Natural killer cell (primary cell): ENCODE measurements at regions not wholly inside any gene's neighbourhood (a gene's known extent, or its start where the extent isn't known, plus 50 kb on each side); places are given as distances from the start of the nearest gene placed in this dataset.

Source experiments
- ATAC-seq, 3 donors: fragments of 150-1000 bp in 2 of 3; fragments of 200-7000 bp in 1 of 3; cut with Tn5 transposase; 1 replicate in 1 of 3; 2 replicates in 2 of 3; pipeline ENCODE4 v1.10.0; 2021; ENCODE audit warnings: mild to moderate bottlenecking in 2 of 3, moderate library complexity in 2 of 3
- DNase-seq, 2 donors: peaks; one replicate each; pipeline versions ENCODE4 v3.0.0 to v3.0.0-alpha.2; 2013 to 2021; ENCODE audit warnings: mixed read lengths in 1 of 2
- H3K27ac ChIP-seq: one replicate; pipeline ENCODE4 v1.5.1; 2013; ENCODE audit warnings: mild to moderate bottlenecking, low read length
- H3K27me3 ChIP-seq: one replicate; pipeline ENCODE4 v1.6.1; 2013; ENCODE audit warnings: low read length; ENCODE audit not compliant: control insufficient read depth, insufficient read depth
- H3K36me3 ChIP-seq: one replicate; pipeline ENCODE4 v1.6.1; 2013; ENCODE audit warnings: low read length; ENCODE audit not compliant: control insufficient read depth, insufficient read depth
- H3K4me1 ChIP-seq: one replicate; pipeline ENCODE4 v1.6.1; 2013; ENCODE audit warnings: low read length; ENCODE audit not compliant: control insufficient read depth, insufficient read depth
- H3K4me3 ChIP-seq: one replicate; pipeline ENCODE4 v1.5.1; 2013; ENCODE audit warnings: low read length
- H3K9me3 ChIP-seq: one replicate; pipeline ENCODE4 v1.6.1; 2013; ENCODE audit warnings: low read length; ENCODE audit not compliant: control insufficient read depth, insufficient read depth
- H3K27ac Mint-ChIP-seq, 2 donors: one replicate each; pipeline ENCODE4 v1.8.0; 2022; ENCODE audit warnings: mild to moderate bottlenecking in 2 of 2, mixed read lengths in 2 of 2, moderate library complexity in 1 of 2
- H3K27me3 Mint-ChIP-seq, 2 donors: one replicate each; pipeline ENCODE4 v1.8.0; 2022; ENCODE audit warnings: low read depth in 2 of 2, mixed read lengths in 2 of 2
- H3K36me3 Mint-ChIP-seq: one replicate; pipeline ENCODE4 v1.8.0; 2022; ENCODE audit warnings: mixed read lengths
- H3K4me1 Mint-ChIP-seq, 2 donors: one replicate each; pipeline ENCODE4 v1.8.0; 2022; ENCODE audit warnings: mixed read lengths in 2 of 2
- H3K4me3 Mint-ChIP-seq: one replicate; pipeline ENCODE4 v1.8.0; 2022; ENCODE audit warnings: mild to moderate bottlenecking, moderate library complexity, mixed read lengths
- H3K9me3 Mint-ChIP-seq, 2 donors: one replicate each; pipeline ENCODE4 v1.8.0; 2022; ENCODE audit warnings: mixed read lengths in 2 of 2
- WGBS: methylation state at CpG from one replicate; pipeline ENCODE4 v1.1.7; 2013; ENCODE audit warnings: missing lambda C conversion rate; ENCODE audit not compliant: insufficient coverage; 5-methylcytosine and 5-hydroxymethylcytosine counted together
- intact Hi-C: fragments of 100-400 bp; cut with micrococcal nuclease; formaldehyde crosslinking; loops from one replicate; pipeline ENCODE4 v1.14.2; 2022
- TF ChIP-seq, protein P1 (sequence below): fragments of 200-600 bp; IDR thresholded peaks from one replicate; pipeline ENCODE4 v1.8.0; 2022; ENCODE audit warnings: antibody characterized with exemption

DNA sequence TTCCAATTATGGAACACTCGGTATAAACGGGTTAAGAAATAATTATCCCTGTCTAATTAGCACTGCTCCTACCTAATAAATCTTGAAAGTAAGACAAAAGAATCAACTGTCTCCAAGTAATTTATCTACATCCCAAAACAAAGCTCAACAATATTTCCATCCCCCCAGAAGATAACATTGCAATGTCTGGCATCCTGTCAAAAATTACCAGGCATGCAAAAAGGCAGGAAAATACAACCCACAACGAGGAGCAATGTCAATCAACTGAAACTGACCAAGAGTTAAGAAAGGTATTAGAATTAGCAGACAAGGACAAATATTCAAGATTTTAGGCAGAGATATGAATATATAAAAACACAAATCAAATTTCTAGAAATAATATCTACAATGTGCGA, 84.5 kb upstream of the SVIL start:
- no peak for DNase-seq
- no peak for ATAC-seq
- H3K36me3 ChIP-seq, result no peaks in the 10 kb centered on the region
- WGBS, result 83% methylated on average over 3 of the region's 4 CpGs
- H3K4me3 ChIP-seq, result no peak overlapping the region
- intact Hi-C loops, result no loop called here
- Mint-ChIP-seq H3K9me3 (peaks cover 0 to 11% of the 10 kb centered on the region in 2 donors), H3K27me3 (no peaks in the 10 kb centered on the region), H3K36me3 (peaks cover 10% of the 10 kb centered on the region), H3K4me3 (no peak overlapping the region), H3K27ac (no peak overlapping the region), H3K4me1 (peaks cover 12 to 13% of the 10 kb centered on the region in 2 donors)
- no peaks in the 10 kb centered on the region for H3K4me1 ChIP-seq
- no peaks in the 10 kb centered on the region for H3K27me3 ChIP-seq
- TF ChIP-seq, protein P1, sequence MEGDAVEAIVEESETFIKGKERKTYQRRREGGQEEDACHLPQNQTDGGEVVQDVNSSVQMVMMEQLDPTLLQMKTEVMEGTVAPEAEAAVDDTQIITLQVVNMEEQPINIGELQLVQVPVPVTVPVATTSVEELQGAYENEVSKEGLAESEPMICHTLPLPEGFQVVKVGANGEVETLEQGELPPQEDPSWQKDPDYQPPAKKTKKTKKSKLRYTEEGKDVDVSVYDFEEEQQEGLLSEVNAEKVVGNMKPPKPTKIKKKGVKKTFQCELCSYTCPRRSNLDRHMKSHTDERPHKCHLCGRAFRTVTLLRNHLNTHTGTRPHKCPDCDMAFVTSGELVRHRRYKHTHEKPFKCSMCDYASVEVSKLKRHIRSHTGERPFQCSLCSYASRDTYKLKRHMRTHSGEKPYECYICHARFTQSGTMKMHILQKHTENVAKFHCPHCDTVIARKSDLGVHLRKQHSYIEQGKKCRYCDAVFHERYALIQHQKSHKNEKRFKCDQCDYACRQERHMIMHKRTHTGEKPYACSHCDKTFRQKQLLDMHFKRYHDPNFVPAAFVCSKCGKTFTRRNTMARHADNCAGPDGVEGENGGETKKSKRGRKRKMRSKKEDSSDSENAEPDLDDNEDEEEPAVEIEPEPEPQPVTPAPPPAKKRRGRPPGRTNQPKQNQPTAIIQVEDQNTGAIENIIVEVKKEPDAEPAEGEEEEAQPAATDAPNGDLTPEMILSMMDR, result no peak
- H3K9me3 ChIP-seq, result peaks cover 6% of the 10 kb centered on the region
- H3K27ac ChIP-seq, result no peak overlapping the region

DNA sequence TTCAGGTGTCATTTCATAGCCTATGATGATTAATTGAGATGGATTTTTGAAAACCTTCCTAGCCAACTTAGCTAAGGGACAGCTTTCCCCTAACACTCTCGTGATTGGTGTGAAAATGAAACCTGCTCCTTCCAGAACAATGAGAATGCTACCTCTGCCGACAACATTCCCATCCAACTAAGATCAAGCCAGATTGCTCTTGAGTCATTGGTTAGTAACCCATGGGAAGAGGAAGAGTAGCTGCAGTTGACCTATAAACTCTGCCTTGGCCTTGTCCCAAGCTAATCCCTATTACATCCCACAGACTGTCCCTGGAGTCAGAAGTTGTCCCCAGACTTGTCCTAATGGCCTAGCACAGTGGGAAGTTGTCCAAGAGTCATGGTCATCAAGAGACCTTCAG, 80.5 kb upstream of the SVIL start:
- Mint-ChIP-seq H3K36me3 (peaks cover 10% of the 10 kb centered on the region), H3K27me3 (no peaks in the 10 kb centered on the region), H3K9me3 (peaks cover 0 to 8% of the 10 kb centered on the region in 2 donors), H3K4me3 (no peak overlapping the region), H3K27ac (no peak overlapping the region), H3K4me1 (peaks cover 5% of the 10 kb centered on the region in 2 donors)
- Histone ChIP-seq H3K36me3 (no peaks in the 10 kb centered on the region), H3K27ac (no peak overlapping the region), H3K9me3 (peaks cover 6% of the 10 kb centered on the region), H3K4me1 (no peaks in the 10 kb centered on the region), H3K4me3 (no peak overlapping the region), H3K27me3 (no peaks in the 10 kb centered on the region)
- DNase-seq (no peak), ATAC-seq (no peak)
- intact Hi-C loops, result no loop called here
- TF ChIP-seq, protein P1, result no peak
- 83% methylated on average over 1 of the region's 2 CpGs for WGBS

DNA sequence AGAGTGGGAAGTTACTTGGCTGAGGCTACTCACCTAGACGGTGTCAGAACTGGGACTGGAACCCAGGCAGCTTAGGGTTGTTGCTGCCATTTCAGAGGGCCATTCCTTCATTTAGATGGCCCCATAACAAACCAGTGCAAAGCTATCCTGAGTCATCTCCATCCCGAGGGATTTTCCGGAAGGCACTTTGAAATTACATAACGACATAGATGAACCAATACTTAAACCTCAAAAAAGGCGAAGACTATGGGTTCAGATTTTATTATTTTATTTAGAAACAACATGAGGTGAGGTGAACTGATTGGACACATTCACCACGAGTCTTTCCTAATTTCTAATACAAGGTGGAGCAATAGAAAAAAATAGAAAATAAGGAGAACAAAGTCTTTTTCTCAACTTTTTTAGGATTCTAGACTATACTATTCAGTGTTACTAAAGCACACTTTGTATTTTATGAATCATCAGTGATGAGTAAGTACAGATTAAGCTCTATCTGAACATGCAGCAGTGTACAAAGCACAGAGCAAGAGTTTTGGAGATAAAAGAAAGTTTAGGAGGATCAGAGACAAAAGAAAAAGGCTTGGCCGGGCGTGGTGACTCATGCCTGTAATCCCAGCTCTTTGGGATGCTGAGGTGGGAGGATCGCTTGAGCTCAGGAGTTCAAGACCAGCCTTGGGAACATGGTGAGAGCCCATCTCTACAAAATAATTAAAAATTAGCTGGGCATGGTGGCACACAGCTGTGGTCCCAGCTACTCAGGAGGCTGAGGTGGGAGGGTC, 79.5 kb upstream of the SVIL start:
- Mint-ChIP-seq H3K36me3 (peaks cover 3% of the 10 kb centered on the region), H3K27ac (no peak overlapping the region), H3K27me3 (no peaks in the 10 kb centered on the region), H3K4me1 (peaks cover 2 to 5% of the 10 kb centered on the region in 2 donors), H3K9me3 (peaks cover 0 to 2% of the 10 kb centered on the region in 2 donors), H3K4me3 (no peak overlapping the region)
- no peaks in the 10 kb centered on the region for H3K4me1 ChIP-seq
- intact Hi-C loops, result no loop called here
- no peaks in the 10 kb centered on the region for H3K27me3 ChIP-seq
- ATAC-seq, result no peak
- DNase-seq, result no peak
- TF ChIP-seq, protein P1, result no peak
- H3K36me3 ChIP-seq, result no peaks in the 10 kb centered on the region
- no peak overlapping the region for H3K27ac ChIP-seq
- H3K9me3 ChIP-seq, result peaks cover 3% of the 10 kb centered on the region
- 97% methylated on average over 6 of the region's 9 CpGs for WGBS
- no peak overlapping the region for H3K4me3 ChIP-seq

DNA sequence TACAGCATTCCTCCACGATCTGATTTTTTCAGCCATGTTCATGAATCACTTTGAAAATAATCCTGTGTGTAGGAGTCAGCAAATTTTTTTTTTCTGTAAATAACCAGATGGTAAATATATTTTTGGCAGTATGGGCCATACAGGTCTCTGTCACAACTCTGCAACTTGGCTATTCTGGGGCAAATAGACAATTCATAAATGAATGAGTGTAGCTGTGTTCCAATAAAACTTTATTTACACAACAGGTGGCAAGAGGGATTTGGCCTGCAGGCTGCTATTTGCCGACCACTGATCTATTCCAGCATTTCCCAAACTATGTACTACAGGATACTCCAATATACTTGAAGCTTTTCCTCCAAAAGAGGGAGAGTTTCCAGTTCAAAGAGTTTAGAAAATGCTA, 78.7 kb upstream of the SVIL start:
- no peaks in the 10 kb centered on the region for H3K4me1 ChIP-seq
- DNase-seq (no peak), ATAC-seq (no peak)
- no peaks in the 10 kb centered on the region for H3K36me3 ChIP-seq
- Mint-ChIP-seq H3K9me3 (no peaks in the 10 kb centered on the region), H3K36me3 (no peaks in the 10 kb centered on the region), H3K27me3 (no peaks in the 10 kb centered on the region), H3K27ac (no peak overlapping the region), H3K4me1 (peaks cover 0 to 3% of the 10 kb centered on the region in 2 donors), H3K4me3 (no peak overlapping the region)
- H3K4me3 ChIP-seq, result no peak overlapping the region
- 90% methylated on average over 2 of the region's 2 CpGs for WGBS
- H3K9me3 ChIP-seq, result no peaks in the 10 kb centered on the region
- no peaks in the 10 kb centered on the region for H3K27me3 ChIP-seq
- intact Hi-C loops, result no loop called here
- no peak overlapping the region for H3K27ac ChIP-seq
- TF ChIP-seq, protein P1, result no peak
